SHP77 (cell line): ENCODE measurements at regions not wholly inside any gene's neighbourhood (a gene's known extent, or its start where the extent isn't known, plus 50 kb on each side); places are given as distances from the start of the nearest gene placed in this dataset.

Experiments
- DNase-seq, 2 experiments: peaks; one replicate each; lab custom pipeline; 2025; lab: John Stamatoyannopoulos, UW

GRCh38 chr2:37544591-37545031, 126.8 kb downstream of the CDC42EP3 start:
- DNase-seq, result no peak

- DNase-seq, result no peak
Observed at GRCh38 chr2:37549598-37549997, 121.8 kb downstream of the CDC42EP3 start.

GRCh38 chr2:37550190-37550589, 121.3 kb downstream of the CDC42EP3 start:
- DNase-seq, result no peak

GRCh38 chr2:37551783-37552182, 119.7 kb downstream of the CDC42EP3 start:
- no peak for DNase-seq

- no peak for DNase-seq
Observed at GRCh38 chr2:37552339-37552738, 119.1 kb downstream of the CDC42EP3 start.

GRCh38 chr2:37553411-37554154, 117.9 kb downstream of the CDC42EP3 start:
- no peak for DNase-seq

GRCh38 chr2:37554155-37554510, 117.3 kb downstream of the CDC42EP3 start:
- DNase-seq, result no peak

GRCh38 chr2:37554687-37555086, 116.8 kb downstream of the CDC42EP3 start:
- no peak for DNase-seq

GRCh38 chr2:37555457-37555856, 116.0 kb downstream of the CDC42EP3 start:
- DNase-seq, result no peak

GRCh38 chr2:37556256-37556655, 115.2 kb downstream of the CDC42EP3 start:
- DNase-seq, result no peak

- no peak for DNase-seq
Observed at GRCh38 chr2:37558623-37559022, 112.8 kb downstream of the CDC42EP3 start.

- no peak for DNase-seq
Observed at GRCh38 chr2:37560241-37560848, 111.1 kb downstream of the CDC42EP3 start.

- DNase-seq, result no peak
Observed at GRCh38 chr2:37560863-37561614, 110.4 kb downstream of the CDC42EP3 start.

GRCh38 chr2:37561615-37562569, 109.5 kb downstream of the CDC42EP3 start:
- no peak for DNase-seq

- DNase-seq, result no peak
Observed at GRCh38 chr2:37563375-37564015, 107.9 kb downstream of the CDC42EP3 start.

- DNase-seq, result peak; percentile 23 to 36
Observed at GRCh38 chr2:37564356-37564755, 107.1 kb downstream of the CDC42EP3 start.

- DNase-seq, result no peak
Observed at GRCh38 chr2:37566517-37566981, 104.9 kb downstream of the CDC42EP3 start.

GRCh38 chr2:37568565-37568964, 102.9 kb downstream of the CDC42EP3 start:
- DNase-seq, result no peak

GRCh38 chr2:37569131-37569823, 102.2 kb downstream of the CDC42EP3 start:
- DNase-seq, result no peak

GRCh38 chr2:37569986-37570679, 101.3 kb downstream of the CDC42EP3 start:
- no peak for DNase-seq
